ENCODE measurements at regions not wholly inside any gene's neighbourhood (a gene's known extent, or its start where the extent isn't known, plus 50 kb on each side); places are given as distances from the start of the nearest gene placed in this dataset.

DNA sequence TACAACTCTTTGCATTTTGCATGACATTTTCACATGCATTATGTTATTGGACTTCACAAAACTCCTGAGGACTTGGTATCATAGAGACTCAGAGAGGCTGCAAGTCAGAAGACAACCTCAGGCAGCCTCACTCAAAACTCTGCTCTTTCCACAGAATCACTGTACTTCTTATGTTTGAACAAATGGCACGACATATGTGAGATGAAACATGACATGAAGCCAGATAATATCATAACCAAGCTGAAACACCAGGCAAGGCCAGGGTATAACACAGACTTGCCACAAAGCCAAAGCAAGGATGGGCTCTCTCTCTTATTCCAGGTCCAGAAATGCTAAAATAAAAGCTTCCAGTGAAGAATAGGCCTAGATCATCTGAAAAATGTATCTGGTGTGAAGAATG lies 425.8 kb upstream of the CDH5 start (continued):
- no peak for TF ChIP-seq JUN (CRISPR knock-in tag; IDR thresholded peaks at IDR 0.05)

DNA sequence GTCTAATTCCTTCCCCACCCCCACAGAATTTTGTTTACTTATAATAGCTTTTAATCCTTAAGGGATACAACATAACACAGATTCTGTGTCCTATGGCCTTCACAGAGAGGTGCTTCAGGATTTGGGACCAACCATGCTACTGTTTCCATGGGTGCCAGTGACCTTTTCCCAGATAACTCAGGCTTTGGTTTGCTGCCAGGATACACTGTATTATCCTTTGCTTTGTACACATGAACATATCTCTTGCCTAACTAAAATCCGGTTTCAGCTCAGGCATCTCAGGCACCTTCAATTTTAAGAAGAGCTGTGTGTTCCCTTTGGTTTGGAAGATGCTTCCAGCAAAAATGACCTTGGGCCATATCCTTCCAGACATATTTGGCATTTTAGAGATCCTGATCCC lies 428.4 kb upstream of the CDH5 start:
- Mint-ChIP-seq H3K9me3 (peaks cover 15% of the 10 kb centered on the region), H3K27ac (no peak overlapping the region), H3K36me3 (no peaks in the 10 kb centered on the region), H3K4me3 (no peak overlapping the region), H3K4me1 (no peaks in the 10 kb centered on the region), H3K27me3 (ENCODE audit: low read depth) (no peaks in the 10 kb centered on the region)
- DNase-seq (ENCODE audit: low spot score) (no peak), ATAC-seq (no peak)
- ChIA-PET CTCF (no interaction called here), POLR2A (no interaction called here)
- TF ChIP-seq CBFB (CRISPR knock-in tag; IDR thresholded peaks at IDR 0.05; ENCODE audit: low read depth) (no peak), GABPB1 (CRISPR knock-in tag; IDR thresholded peaks at IDR 0.05) (no peak)
- TF ChIP-seq, protein P1, sequence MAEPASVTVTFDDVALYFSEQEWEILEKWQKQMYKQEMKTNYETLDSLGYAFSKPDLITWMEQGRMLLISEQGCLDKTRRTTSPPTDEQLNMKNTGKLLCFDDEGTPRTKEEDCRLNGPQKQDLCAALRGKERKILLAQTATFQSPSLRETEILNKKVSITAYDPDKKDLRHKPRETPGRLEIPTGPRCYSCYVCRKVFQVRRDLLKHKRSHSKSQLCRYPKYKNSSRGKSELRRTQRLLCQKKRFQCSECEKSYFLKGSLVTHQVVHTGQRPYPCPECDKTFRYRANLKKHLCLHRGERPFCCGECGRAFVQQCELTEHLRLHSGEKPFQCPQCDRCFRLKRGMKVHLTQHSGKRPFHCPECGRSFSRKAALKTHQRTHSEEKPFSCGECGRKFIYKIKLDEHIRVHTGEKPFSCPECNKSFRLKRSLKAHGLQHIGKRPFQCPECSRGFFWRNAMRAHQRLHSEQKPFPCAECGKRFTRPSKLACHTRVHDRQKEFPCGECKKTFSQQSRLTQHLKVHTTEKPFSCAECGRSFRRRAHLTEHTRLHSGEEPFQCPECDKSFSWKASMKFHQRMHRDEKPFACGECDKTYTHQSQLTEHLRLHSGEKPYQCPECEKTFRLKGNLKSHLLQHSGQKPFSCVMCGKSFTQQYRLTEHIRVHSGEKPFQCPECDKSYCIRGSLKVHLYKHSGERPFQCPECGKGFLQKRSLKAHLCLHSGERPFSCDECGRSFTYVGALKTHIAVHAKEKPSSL (CRISPR knock-in tag; conservative IDR thresholded peaks at IDR 0.05), result no peak
- TF ChIP-seq, protein P2, sequence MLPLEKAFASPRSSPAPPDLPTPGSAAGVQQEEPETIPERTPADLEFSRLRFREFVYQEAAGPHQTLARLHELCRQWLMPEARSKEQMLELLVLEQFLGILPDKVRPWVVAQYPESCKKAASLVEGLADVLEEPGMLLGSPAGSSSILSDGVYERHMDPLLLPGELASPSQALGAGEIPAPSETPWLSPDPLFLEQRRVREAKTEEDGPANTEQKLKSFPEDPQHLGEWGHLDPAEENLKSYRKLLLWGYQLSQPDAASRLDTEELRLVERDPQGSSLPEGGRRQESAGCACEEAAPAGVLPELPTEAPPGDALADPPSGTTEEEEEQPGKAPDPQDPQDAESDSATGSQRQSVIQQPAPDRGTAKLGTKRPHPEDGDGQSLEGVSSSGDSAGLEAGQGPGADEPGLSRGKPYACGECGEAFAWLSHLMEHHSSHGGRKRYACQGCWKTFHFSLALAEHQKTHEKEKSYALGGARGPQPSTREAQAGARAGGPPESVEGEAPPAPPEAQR (CRISPR knock-in tag; IDR thresholded peaks at IDR 0.05), result no peak
- TF ChIP-seq, protein P3, sequence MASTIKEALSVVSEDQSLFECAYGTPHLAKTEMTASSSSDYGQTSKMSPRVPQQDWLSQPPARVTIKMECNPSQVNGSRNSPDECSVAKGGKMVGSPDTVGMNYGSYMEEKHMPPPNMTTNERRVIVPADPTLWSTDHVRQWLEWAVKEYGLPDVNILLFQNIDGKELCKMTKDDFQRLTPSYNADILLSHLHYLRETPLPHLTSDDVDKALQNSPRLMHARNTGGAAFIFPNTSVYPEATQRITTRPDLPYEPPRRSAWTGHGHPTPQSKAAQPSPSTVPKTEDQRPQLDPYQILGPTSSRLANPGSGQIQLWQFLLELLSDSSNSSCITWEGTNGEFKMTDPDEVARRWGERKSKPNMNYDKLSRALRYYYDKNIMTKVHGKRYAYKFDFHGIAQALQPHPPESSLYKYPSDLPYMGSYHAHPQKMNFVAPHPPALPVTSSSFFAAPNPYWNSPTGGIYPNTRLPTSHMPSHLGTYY (CRISPR knock-in tag; IDR thresholded peaks at IDR 0.05), result no peak

DNA sequence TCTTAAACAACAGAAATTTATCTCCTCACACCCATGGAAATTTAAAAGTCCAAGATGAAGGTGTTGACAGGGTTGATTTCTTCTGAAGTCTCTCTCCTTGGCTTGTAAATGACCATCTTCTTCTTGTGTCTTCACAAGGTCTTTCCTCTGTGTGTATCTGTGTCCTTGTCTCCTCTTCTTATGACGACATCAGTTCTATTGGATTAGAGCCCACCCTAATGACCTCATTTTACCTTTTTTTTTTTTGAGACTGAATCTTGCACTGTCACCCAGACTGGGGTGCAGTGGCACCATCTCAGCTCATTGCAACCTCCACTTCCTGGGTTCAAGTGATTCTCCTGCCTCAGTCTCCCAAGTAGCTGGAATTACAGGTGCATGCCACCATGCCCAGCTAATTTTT lies 429.0 kb upstream of the CDH5 start:
- CTCF ChIA-PET, result no interaction called here
- no peak for DNase-seq (ENCODE audit: low spot score)

DNA sequence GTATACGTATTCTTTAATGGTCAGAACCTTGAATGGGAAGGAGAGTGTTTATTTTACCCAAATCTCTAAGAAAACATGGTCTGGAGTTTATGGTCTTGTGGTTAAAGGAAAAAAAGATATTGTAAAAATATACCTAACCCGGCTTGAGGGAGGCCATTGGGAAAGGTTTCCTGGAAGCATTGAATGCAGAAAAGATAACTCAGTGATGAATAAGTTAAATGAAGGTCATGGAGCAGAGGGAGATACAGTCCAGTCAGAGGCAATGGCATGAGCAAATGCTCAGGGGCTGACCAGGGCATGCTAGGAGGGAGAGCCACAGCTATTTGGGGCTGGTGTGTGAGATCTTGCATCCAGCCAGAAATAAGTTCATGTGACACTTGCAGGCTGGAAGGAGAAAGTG lies 430.4 kb upstream of the CDH5 start:
- H3K4me3 Mint-ChIP-seq, result no peak overlapping the region
- no peaks in the 10 kb centered on the region for H3K4me1 Mint-ChIP-seq
- H3K27ac Mint-ChIP-seq, result no peak overlapping the region
- peaks cover under 1% of the 10 kb centered on the region; the same call in 1 of the 2 replicates for H3K36me3 Mint-ChIP-seq
- peaks cover 19% of the 10 kb centered on the region for H3K9me3 Mint-ChIP-seq
- no peaks in the 10 kb centered on the region for H3K27me3 Mint-ChIP-seq (ENCODE audit: low read depth)
- CTCF ChIA-PET, result no interaction called here
- ATAC-seq, result no peak
- DNase-seq (ENCODE audit: low spot score), result no peak
- POLR2A ChIA-PET, result no interaction called here
- TF ChIP-seq, protein P4, sequence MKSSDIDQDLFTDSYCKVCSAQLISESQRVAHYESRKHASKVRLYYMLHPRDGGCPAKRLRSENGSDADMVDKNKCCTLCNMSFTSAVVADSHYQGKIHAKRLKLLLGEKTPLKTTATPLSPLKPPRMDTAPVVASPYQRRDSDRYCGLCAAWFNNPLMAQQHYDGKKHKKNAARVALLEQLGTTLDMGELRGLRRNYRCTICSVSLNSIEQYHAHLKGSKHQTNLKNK (CRISPR knock-in tag; IDR thresholded peaks at IDR 0.05), result no peak
- TF ChIP-seq, protein P5, sequence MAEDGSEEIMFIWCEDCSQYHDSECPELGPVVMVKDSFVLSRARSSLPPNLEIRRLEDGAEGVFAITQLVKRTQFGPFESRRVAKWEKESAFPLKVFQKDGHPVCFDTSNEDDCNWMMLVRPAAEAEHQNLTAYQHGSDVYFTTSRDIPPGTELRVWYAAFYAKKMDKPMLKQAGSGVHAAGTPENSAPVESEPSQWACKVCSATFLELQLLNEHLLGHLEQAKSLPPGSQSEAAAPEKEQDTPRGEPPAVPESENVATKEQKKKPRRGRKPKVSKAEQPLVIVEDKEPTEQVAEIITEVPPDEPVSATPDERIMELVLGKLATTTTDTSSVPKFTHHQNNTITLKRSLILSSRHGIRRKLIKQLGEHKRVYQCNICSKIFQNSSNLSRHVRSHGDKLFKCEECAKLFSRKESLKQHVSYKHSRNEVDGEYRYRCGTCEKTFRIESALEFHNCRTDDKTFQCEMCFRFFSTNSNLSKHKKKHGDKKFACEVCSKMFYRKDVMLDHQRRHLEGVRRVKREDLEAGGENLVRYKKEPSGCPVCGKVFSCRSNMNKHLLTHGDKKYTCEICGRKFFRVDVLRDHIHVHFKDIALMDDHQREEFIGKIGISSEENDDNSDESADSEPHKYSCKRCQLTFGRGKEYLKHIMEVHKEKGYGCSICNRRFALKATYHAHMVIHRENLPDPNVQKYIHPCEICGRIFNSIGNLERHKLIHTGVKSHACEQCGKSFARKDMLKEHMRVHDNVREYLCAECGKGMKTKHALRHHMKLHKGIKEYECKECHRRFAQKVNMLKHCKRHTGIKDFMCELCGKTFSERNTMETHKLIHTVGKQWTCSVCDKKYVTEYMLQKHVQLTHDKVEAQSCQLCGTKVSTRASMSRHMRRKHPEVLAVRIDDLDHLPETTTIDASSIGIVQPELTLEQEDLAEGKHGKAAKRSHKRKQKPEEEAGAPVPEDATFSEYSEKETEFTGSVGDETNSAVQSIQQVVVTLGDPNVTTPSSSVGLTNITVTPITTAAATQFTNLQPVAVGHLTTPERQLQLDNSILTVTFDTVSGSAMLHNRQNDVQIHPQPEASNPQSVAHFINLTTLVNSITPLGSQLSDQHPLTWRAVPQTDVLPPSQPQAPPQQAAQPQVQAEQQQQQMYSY (CRISPR knock-in tag; IDR thresholded peaks at IDR 0.05), result no peak
- TF ChIP-seq, protein P6, sequence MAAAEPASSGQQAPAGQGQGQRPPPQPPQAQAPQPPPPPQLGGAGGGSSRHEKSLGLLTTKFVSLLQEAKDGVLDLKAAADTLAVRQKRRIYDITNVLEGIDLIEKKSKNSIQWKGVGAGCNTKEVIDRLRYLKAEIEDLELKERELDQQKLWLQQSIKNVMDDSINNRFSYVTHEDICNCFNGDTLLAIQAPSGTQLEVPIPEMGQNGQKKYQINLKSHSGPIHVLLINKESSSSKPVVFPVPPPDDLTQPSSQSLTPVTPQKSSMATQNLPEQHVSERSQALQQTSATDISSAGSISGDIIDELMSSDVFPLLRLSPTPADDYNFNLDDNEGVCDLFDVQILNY (CRISPR knock-in tag; IDR thresholded peaks at IDR 0.05), result no peak
- TF ChIP-seq, protein P7, sequence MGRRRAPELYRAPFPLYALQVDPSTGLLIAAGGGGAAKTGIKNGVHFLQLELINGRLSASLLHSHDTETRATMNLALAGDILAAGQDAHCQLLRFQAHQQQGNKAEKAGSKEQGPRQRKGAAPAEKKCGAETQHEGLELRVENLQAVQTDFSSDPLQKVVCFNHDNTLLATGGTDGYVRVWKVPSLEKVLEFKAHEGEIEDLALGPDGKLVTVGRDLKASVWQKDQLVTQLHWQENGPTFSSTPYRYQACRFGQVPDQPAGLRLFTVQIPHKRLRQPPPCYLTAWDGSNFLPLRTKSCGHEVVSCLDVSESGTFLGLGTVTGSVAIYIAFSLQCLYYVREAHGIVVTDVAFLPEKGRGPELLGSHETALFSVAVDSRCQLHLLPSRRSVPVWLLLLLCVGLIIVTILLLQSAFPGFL (CRISPR knock-in tag; IDR thresholded peaks at IDR 0.05; ENCODE audit: borderline replicate concordance), result no peak

More for the DNA sequence above, 429.0 kb upstream of the CDH5 start:
- no peak for TF ChIP-seq JAZF1 (CRISPR knock-in tag; IDR thresholded peaks at IDR 0.05)
- TF ChIP-seq, protein P8, sequence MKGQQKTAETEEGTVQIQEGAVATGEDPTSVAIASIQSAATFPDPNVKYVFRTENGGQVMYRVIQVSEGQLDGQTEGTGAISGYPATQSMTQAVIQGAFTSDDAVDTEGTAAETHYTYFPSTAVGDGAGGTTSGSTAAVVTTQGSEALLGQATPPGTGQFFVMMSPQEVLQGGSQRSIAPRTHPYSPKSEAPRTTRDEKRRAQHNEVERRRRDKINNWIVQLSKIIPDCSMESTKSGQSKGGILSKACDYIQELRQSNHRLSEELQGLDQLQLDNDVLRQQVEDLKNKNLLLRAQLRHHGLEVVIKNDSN (CRISPR knock-in tag; IDR thresholded peaks at IDR 0.05), result no peak
- no peak for TF ChIP-seq IRF2 (CRISPR knock-in tag; IDR thresholded peaks at IDR 0.05; ENCODE audit: borderline replicate concordance, low read depth)
- TF ChIP-seq, protein P3 (CRISPR knock-in tag; IDR thresholded peaks at IDR 0.05), result no peak
- no peak for TF ChIP-seq NFYB (CRISPR knock-in tag; conservative IDR thresholded peaks at IDR 0.05; ENCODE audit: low read depth)
- no peak for TF ChIP-seq MXD4 (CRISPR knock-in tag; IDR thresholded peaks at IDR 0.05; ENCODE audit: borderline replicate concordance)
- Mint-ChIP-seq H3K4me1 (no peaks in the 10 kb centered on the region), H3K4me3 (no peak overlapping the region), H3K27ac (no peak overlapping the region), H3K9me3 (peaks cover 19% of the 10 kb centered on the region), H3K27me3 (ENCODE audit: low read depth) (no peaks in the 10 kb centered on the region), H3K36me3 (no peaks in the 10 kb centered on the region)
- ATAC-seq, result no peak
- POLR2A ChIA-PET, result no interaction called here

All from WTC11 (cell line).